DMS 273 treated with DMSO at 0.1 percent for 48 hours (cell line): ENCODE measurements at regions not wholly inside any gene's neighbourhood (a gene's known extent, or its start where the extent isn't known, plus 50 kb on each side); places are given as distances from the start of the nearest gene placed in this dataset.
"Not testable (repeated sequence)": the region's sequence is repeated elsewhere in the genome, so short reads cannot be mapped to it uniquely, and the experiment has no call there.

Experiments used
- DNase-seq: peaks from one replicate; lab custom pipeline; 2025; lab: John Stamatoyannopoulos, UW

- no peak for DNase-seq
These were observed 499.7 kb upstream of the RGS6 start for GRCh38 chr14:71432334-71433110.

GRCh38 chr14:71433303-71433702, 498.9 kb upstream of the RGS6 start:
- DNase-seq, result no peak

GRCh38 chr14:71435641-71436040, 496.6 kb upstream of the RGS6 start:
- not testable (repeated sequence) for DNase-seq

- DNase-seq, result no peak
These were observed 494.4 kb upstream of the RGS6 start for GRCh38 chr14:71437870-71438269.

GRCh38 chr14:71438684-71439083, 493.5 kb upstream of the RGS6 start:
- no peak for DNase-seq

GRCh38 chr14:71441126-71441525, 491.1 kb upstream of the RGS6 start:
- no peak for DNase-seq

GRCh38 chr14:71444030-71444822, 488.0 kb upstream of the RGS6 start:
- DNase-seq, result no peak

GRCh38 chr14:71448431-71449315, 483.6 kb upstream of the RGS6 start:
- DNase-seq, result no peak

GRCh38 chr14:71449316-71450055, 482.7 kb upstream of the RGS6 start:
- DNase-seq, result no peak

- no peak for DNase-seq
These were observed 480.7 kb upstream of the RGS6 start for GRCh38 chr14:71451501-71451900.

GRCh38 chr14:71452539-71452938, 479.7 kb upstream of the RGS6 start:
- no peak for DNase-seq

- no peak for DNase-seq
These were observed 479.2 kb upstream of the RGS6 start for GRCh38 chr14:71452987-71453386.

- no peak for DNase-seq
These were observed 478.2 kb upstream of the RGS6 start for GRCh38 chr14:71454010-71454409.

GRCh38 chr14:71454513-71455332, 477.5 kb upstream of the RGS6 start:
- DNase-seq, result no peak

- DNase-seq, result no peak
These were observed 472.1 kb upstream of the RGS6 start for GRCh38 chr14:71460091-71460490.

- DNase-seq, result not testable (repeated sequence)
These were observed 470.6 kb upstream of the RGS6 start for GRCh38 chr14:71461617-71462016.

GRCh38 chr14:71463807-71464206, 468.4 kb upstream of the RGS6 start:
- no peak for DNase-seq

GRCh38 chr14:71464840-71465239, 467.4 kb upstream of the RGS6 start:
- no peak for DNase-seq

- DNase-seq, result no peak
These were observed 466.9 kb upstream of the RGS6 start for GRCh38 chr14:71465316-71465715.

- DNase-seq, result no peak
These were observed 466.0 kb upstream of the RGS6 start for GRCh38 chr14:71466251-71466650.

GRCh38 chr14:71466946-71467345, 465.3 kb upstream of the RGS6 start:
- DNase-seq, result no peak
